ENCODE measurements at regions not wholly inside any gene's neighbourhood (a gene's known extent, or its start where the extent isn't known, plus 50 kb on each side); places are given as distances from the start of the nearest gene placed in this dataset.

DNA sequence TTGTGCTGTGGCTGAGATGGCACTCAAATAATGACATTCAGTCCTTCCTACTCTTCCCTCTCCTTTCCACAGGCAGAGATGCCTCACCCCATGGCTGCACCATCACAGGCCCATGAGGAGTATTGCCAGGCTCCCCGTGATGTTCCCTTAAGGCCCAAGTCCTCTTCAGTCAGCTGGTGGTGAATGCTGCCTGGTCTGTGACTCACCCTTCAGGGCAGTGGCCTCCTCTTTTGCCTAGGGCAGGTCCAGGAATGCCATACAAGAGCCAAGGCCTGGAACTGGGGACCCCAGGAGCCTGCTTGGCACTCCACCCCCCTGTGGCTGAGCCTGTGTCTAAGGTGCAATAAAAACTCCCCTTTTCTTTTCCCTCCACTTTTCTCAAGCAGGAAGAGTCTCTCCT lies 144.2 kb upstream of the GEMIN8 start:
- DNase-seq (ENCODE audit: low read depth in 2 of 2), result no peak

- no peak for DNase-seq (ENCODE audit: low read depth in 2 of 2)
Measured at GRCh38 chrX:14164828-14165227, 135.1 kb upstream of the GEMIN8 start.

GRCh38 chrX:14125462-14125861 lies 95.8 kb upstream of the GEMIN8 start:
- no peak for DNase-seq (ENCODE audit: low read depth in 2 of 2)

GRCh38 chrX:14124562-14124961 lies 94.9 kb upstream of the GEMIN8 start:
- DNase-seq (ENCODE audit: low read depth in 2 of 2), result no peak

DNA sequence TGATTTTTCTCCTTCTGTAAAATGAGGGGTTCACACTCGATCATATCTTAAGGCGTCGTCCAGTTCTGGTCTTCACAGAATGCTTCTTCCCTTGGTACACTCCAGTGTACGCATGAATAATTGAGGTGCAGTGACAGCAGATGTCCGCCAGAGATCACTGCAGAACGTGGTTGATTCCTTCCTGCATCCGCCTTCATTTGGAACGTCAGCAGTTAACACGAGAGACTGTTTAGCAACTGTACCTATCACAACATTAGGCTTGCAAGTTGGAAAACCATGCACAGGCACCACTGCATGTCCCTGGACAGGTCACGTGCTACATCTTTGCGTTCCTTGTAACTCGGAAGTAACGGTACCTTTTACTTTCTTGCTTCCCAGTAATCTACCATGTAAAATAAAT lies 66.0 kb upstream of the GEMIN8 start:
- peak in 1 of 2 donors; percentile 12 for DNase-seq (ENCODE audit: low read depth in 2 of 2)

DNA sequence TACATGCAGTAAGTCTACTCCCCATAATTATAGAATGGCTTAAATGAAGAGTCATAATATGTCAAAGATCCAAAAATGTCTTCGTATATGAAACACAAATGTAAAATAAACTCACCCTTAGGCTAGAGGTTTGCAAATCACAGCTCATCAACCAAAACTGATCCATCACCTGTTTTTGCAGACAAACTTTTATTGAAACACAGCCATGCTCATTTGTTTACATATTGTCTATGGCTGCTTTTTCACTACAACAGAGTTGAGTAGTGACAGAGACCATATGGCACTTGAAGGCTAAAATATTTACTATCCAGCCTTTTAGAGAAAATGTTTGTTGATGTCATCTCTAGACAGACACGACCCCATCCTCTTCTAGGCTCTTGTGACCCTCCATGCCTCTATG lies 64.5 kb upstream of the GEMIN8 start:
- no peak for DNase-seq (ENCODE audit: low read depth in 2 of 2)

DNA sequence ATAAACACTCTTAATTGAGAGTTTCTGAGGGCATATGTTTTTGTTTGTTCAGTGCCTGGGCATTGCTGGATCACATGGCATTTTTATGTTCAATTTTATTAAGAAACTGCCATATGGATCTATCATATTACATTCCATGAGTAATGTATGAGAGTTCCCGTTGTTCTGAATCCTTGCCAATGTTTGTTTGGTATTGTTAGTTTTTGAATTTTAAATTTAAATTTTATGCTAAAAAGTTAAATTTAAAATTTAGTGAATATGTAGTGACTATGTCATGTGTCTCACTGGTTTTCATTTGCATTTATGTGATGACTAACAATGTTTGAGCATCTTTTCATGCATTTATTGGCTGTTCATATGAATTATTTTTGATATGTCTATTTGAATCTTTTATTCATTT lies 54.8 kb upstream of the GEMIN8 start:
- DNase-seq (ENCODE audit: low read depth in 2 of 2), result no peak

- DNase-seq (ENCODE audit: low read depth in 2 of 2), result no peak
Measured at GRCh38 chrX:14083783-14084182, 54.1 kb upstream of the GEMIN8 start.

DNA sequence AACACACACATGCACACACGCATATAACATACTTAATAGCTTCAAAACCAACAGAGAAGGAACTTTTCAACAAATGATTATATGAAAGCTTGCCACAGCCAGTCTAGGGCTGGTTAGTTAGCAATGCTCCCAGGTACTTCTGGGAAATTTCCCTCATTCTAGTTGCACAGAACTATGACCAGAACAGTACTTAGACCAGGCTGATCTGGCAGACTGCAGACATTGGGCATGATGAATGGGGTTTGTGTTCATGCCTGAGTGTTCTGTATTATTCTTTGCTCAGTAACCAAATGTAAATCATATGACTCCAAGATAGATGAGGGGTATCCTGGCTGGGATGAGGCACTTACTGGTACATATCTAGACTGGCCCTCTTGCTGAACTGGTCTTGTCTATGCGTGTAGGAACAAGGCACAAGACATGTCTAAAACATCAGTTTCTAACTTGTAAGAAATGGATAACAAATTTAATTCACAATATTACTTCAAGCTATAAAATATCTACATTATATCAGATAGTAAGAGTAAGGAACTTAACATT lies 50.3 kb upstream of the GEMIN8 start:
- DNase-seq (ENCODE audit: low read depth in 2 of 2), result no peak
